HUDEP-2 (cell line): ENCODE measurements at regions not wholly inside any gene's neighbourhood (a gene's known extent, or its start where the extent isn't known, plus 50 kb on each side); places are given as distances from the start of the nearest gene placed in this dataset.

Experiments used
- DNase-seq, 76 experiments: peaks; one replicate each; lab custom pipeline; 2025; ENCODE audit not compliant: unreplicated experiment in 76 of 76; lab: John Stamatoyannopoulos, UW

- DNase-seq: peak in 1 of 76 experiments; percentile 2
These were observed 108.1 kb downstream of the DHX15 start for GRCh38 chr4:24476282-24476681.

- DNase-seq: no peak
These were observed 108.6 kb downstream of the DHX15 start for GRCh38 chr4:24475756-24476155.

GRCh38 chr4:24473309-24473721 lies 111.0 kb downstream of the DHX15 start:
- no peak for DNase-seq

GRCh38 chr4:24472514-24473308 lies 111.6 kb downstream of the DHX15 start:
- peak in 47 of 76 experiments; percentile 0 to 55 (median 25) for DNase-seq

- DNase-seq: no peak
These were observed 112.2 kb downstream of the DHX15 start for GRCh38 chr4:24472161-24472510.

GRCh38 chr4:24471486-24472160 lies 112.7 kb downstream of the DHX15 start:
- DNase-seq: no peak

- no peak for DNase-seq
These were observed 113.5 kb downstream of the DHX15 start for GRCh38 chr4:24470666-24471485.

GRCh38 chr4:24468071-24468470 lies 116.3 kb downstream of the DHX15 start:
- DNase-seq: no peak

- no peak for DNase-seq
These were observed 119.8 kb downstream of the DHX15 start for GRCh38 chr4:24464566-24464965.

GRCh38 chr4:24456431-24456830 lies 127.9 kb downstream of the DHX15 start:
- no peak for DNase-seq

- no peak for DNase-seq
These were observed 130.4 kb downstream of the DHX15 start for GRCh38 chr4:24453951-24454350.

GRCh38 chr4:24451870-24452269 lies 132.5 kb downstream of the DHX15 start:
- DNase-seq: no peak

GRCh38 chr4:24443200-24443599 lies 141.2 kb downstream of the DHX15 start:
- DNase-seq: no peak

GRCh38 chr4:24440765-24441164 lies 143.6 kb downstream of the DHX15 start:
- DNase-seq: no peak

GRCh38 chr4:24434241-24434640 lies 150.1 kb downstream of the DHX15 start:
- DNase-seq: no peak

GRCh38 chr4:24433515-24434214 lies 150.7 kb downstream of the DHX15 start:
- DNase-seq: no peak

- DNase-seq: no peak
These were observed 155.5 kb downstream of the DHX15 start for GRCh38 chr4:24428850-24429249.

GRCh38 chr4:24426557-24426956 lies 157.8 kb downstream of the DHX15 start:
- DNase-seq: no peak

- no peak for DNase-seq
These were observed 158.5 kb downstream of the DHX15 start for GRCh38 chr4:24425863-24426262.

GRCh38 chr4:24423670-24424069 lies 160.7 kb downstream of the DHX15 start:
- DNase-seq: no peak

- no peak for DNase-seq
These were observed 161.7 kb downstream of the DHX15 start for GRCh38 chr4:24422644-24423043.
